ENCODE measurements at regions not wholly inside any gene's neighbourhood (a gene's known extent, or its start where the extent isn't known, plus 50 kb on each side); places are given as distances from the start of the nearest gene placed in this dataset.

DNA sequence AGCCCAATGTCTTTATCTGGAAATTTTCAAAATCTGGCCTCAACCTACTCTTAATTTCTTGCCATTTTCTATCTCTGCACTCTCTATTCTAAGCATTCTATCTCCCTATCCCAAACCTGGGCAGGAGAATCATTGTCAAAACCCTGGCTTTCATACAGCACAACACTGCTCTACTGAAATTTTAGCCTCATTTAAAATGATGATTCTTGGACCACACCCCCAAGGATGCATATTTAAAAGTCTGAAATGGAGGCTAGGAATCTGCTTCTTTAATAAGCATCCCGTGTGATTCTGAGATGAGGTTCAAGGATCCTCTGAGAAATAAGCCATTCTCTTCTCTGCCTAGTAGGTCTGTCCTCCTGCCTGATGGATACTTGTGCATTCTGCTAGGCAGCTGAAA, 50.8 kb upstream of the EGR2 start:
- DNase-seq (ENCODE audit: low read depth): no peak
- H3K27me3 ChIP-seq (ENCODE audit: control insufficient read depth, insufficient read depth, low read length): no peaks in the 10 kb centered on the region
- H3K36me3 ChIP-seq (ENCODE audit: control insufficient read depth, insufficient read depth, low read length): no peaks in the 10 kb centered on the region
- TF ChIP-seq, protein P1, sequence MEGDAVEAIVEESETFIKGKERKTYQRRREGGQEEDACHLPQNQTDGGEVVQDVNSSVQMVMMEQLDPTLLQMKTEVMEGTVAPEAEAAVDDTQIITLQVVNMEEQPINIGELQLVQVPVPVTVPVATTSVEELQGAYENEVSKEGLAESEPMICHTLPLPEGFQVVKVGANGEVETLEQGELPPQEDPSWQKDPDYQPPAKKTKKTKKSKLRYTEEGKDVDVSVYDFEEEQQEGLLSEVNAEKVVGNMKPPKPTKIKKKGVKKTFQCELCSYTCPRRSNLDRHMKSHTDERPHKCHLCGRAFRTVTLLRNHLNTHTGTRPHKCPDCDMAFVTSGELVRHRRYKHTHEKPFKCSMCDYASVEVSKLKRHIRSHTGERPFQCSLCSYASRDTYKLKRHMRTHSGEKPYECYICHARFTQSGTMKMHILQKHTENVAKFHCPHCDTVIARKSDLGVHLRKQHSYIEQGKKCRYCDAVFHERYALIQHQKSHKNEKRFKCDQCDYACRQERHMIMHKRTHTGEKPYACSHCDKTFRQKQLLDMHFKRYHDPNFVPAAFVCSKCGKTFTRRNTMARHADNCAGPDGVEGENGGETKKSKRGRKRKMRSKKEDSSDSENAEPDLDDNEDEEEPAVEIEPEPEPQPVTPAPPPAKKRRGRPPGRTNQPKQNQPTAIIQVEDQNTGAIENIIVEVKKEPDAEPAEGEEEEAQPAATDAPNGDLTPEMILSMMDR (IDR thresholded peaks at IDR 0.05; ENCODE audit: insufficient read depth, low read length, severe bottlenecking): no peak
- H3K4me3 ChIP-seq (ENCODE audit: low read depth, low read length): no peak overlapping the region
- FAIRE-seq: no peak

DNA sequence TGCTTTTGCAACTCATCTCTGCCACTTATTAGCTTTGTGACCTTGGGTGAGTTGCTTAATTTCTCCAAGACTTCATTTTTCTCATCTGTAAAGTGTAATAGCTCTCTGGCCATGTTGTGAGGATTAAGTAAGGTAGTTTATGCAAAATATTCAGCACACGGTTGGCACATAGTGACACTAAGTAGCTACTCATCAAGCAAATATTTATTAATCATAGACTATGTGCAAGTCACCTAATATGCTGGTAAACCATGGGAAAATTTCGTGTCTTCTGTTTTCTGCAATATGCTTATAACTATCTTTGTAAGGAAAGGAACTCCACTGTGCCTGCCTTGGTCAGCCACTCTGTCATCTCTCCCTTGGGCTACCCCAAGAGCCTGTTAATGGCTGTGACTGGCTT, 50.3 kb upstream of the EGR2 start:
- Histone ChIP-seq H3K36me3 (ENCODE audit: control insufficient read depth, insufficient read depth, low read length) (no peaks in the 10 kb centered on the region), H3K27me3 (ENCODE audit: control insufficient read depth, insufficient read depth, low read length) (no peaks in the 10 kb centered on the region), H3K4me3 (ENCODE audit: low read depth, low read length) (no peak overlapping the region)
- peak; percentile 40 for DNase-seq (ENCODE audit: low read depth)
- TF ChIP-seq, protein P1 (IDR thresholded peaks at IDR 0.05; ENCODE audit: insufficient read depth, low read length, severe bottlenecking): no peak
- FAIRE-seq: no peak
